AG09319 (cell line): ENCODE measurements at regions not wholly inside any gene's neighbourhood (a gene's known extent, or its start where the extent isn't known, plus 50 kb on each side); places are given as distances from the start of the nearest gene placed in this dataset.
A peak's percentile ranks its signal among the peaks of the same experiment; 100 is the strongest.

Experiments used
- DNase-seq: peaks from one replicate; pipeline ENCODE4 v3.0.0-alpha.2; 2010; ENCODE audit warnings: low read depth; ENCODE audit errors: extremely low read depth
- TF ChIP-seq, protein P1 (sequence below): IDR thresholded peaks from 2 replicates; pipeline ENCODE4 v1.5.1; 2011; ENCODE audit warnings: low read depth, mild to moderate bottlenecking, inconsistent platforms, low read length, moderate library complexity

DNA sequence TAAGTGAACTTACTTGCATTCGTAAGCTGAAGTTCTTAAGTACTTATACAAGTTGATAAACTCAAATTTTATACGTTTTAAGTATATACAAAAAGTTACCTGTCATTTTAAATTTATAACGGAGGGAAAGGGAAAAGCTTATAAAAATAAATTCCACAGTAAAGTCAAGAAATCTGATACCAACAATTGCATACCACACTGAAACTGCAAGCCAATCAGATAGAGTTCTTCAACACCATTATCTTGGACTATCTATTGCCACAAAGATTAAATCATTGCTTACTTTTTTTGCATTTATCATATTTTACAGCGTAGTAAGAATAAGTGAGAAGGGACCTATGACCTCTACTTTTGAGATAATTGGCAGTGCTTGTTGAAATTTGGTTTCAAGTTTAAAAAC, 386.7 kb downstream of the TFAP2A start:
- DNase-seq: no peak
- TF ChIP-seq, protein P1, sequence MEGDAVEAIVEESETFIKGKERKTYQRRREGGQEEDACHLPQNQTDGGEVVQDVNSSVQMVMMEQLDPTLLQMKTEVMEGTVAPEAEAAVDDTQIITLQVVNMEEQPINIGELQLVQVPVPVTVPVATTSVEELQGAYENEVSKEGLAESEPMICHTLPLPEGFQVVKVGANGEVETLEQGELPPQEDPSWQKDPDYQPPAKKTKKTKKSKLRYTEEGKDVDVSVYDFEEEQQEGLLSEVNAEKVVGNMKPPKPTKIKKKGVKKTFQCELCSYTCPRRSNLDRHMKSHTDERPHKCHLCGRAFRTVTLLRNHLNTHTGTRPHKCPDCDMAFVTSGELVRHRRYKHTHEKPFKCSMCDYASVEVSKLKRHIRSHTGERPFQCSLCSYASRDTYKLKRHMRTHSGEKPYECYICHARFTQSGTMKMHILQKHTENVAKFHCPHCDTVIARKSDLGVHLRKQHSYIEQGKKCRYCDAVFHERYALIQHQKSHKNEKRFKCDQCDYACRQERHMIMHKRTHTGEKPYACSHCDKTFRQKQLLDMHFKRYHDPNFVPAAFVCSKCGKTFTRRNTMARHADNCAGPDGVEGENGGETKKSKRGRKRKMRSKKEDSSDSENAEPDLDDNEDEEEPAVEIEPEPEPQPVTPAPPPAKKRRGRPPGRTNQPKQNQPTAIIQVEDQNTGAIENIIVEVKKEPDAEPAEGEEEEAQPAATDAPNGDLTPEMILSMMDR: no peak

GRCh38 chr6:10019851-10020250, 395.0 kb downstream of the TFAP2A start:
- TF ChIP-seq, protein P1: no peak
- no peak for DNase-seq

DNA sequence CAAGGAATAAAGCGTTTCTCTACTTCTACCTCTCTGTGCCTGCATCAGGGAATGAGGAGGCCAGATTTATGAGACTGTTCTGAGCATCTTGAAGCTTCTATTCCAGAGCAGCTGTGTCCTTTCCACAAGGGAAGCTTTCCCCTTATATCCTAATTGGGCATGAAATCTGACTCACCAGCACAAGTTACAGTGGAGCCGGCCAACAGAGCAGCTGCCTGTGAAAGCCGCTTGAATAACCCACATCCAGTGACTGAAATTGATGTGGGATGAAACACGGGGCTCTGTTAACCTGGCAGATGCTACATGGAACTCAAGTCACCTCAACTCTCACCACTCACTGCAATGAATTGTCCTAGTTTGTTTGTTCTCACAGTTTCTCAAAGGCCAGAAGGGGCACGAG, 400.3 kb downstream of the TFAP2A start:
- DNase-seq: peak; percentile 12
- TF ChIP-seq, protein P1: no peak

DNA sequence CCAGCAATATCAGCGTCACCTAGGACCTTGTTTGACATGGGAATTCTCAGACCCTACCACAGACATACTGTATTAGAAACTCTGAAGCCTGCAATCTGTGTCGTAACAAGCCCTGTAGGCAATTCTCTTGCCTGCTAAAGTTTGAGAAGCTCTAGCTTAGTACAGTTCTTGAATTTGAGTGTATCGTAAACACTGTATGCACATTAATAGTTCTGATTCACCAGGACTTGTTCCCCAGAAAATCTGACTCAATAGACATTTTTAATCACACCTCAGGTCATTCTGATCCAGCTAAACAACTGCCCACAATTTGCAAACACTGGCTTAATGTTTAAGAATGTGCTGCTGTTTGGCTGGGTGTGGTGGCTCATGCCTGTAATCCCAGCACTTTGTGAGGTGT, 414.3 kb downstream of the TFAP2A start:
- no peak for DNase-seq
- TF ChIP-seq, protein P1: no peak

DNA sequence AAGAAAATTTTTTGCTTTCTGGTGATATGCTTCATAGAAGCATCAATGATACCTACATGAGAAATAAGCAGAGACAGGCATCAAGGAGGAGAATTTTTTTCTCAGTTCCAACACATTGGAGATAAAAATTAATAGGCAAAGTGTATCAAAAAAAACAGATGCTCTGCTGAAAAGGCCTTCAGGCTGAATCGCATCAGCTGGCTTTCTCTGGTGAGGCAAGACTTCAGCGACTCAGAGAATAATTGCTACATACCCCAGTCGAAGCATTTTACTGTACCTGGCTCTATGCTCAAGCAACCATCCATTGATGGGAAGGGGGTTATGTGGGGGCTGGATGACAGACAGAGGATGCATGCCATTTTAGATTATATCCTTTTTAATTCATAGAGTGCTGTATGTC, 415.1 kb downstream of the TFAP2A start:
- TF ChIP-seq, protein P1: no peak

GRCh38 chr6:9986273-9986672, 428.6 kb downstream of the TFAP2A start:
- TF ChIP-seq, protein P1: no peak
- DNase-seq: no peak

More for the DNA sequence above, 415.1 kb downstream of the TFAP2A start:
- no peak for DNase-seq

GRCh38 chr6:9985481-9985880, 429.4 kb downstream of the TFAP2A start:
- no peak for DNase-seq
- TF ChIP-seq, protein P1: no peak
